ENCODE measurements at regions not wholly inside any gene's neighbourhood (a gene's known extent, or its start where the extent isn't known, plus 50 kb on each side); places are given as distances from the start of the nearest gene placed in this dataset.

GRCh38 chr2:136310797-136311603 is 193.1 kb upstream of the CXCR4 start:
- BruUV-seq (replicated peaks) = no TSS peak
- Mint-ChIP-seq H3K4me1 (ENCODE audit: low read depth, unreplicated experiment) (no peaks in the 10 kb centered on the region), H3K36me3 (ENCODE audit: insufficient read depth, unreplicated experiment) (no peaks in the 10 kb centered on the region), H3K27me3 (ENCODE audit: unreplicated experiment) (no peaks in the 10 kb centered on the region), H3K9me3 (ENCODE audit: low read depth, unreplicated experiment) (no peaks in the 10 kb centered on the region), H3K4me3 (ENCODE audit: low read depth, unreplicated experiment) (no peak overlapping the region), H3K27ac (ENCODE audit: unreplicated experiment) (no peak overlapping the region)
- intact Hi-C loops (cut with micrococcal nuclease; ENCODE audit: unreplicated experiment) = no loop called here
- TF ChIP-seq CTCF (IDR thresholded peaks at IDR 0.05; ENCODE audit: unreplicated experiment) = no peak
- CTCF ChIA-PET = no interaction called here
- no peak for DNase-seq

DNA sequence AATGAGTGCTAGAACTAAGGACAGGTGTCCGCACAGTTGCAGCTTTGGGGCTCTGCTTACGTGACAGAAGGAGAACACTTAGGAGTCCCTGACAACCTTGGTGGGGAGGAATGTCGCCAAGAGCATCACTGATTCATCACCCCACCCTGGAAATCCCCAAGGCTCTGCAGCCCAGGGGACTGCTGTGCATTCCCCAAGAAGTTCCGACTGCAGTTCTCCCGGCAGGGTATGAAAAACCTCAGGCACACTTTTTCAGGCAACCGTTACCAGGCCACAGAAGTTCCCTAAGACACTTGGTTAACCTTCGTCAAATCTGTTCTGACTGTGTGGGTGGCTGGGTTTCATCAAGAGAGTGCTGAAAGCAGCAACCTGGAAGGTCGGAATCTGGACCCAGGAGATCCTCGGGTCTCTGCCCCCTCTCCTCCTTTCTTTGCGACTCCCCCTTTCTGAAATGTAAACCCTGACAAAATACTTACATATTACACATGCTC is 192.1 kb upstream of the CXCR4 start:
- Mint-ChIP-seq H3K27ac (ENCODE audit: unreplicated experiment) (no peak overlapping the region), H3K9me3 (ENCODE audit: low read depth, unreplicated experiment) (no peaks in the 10 kb centered on the region), H3K4me1 (ENCODE audit: low read depth, unreplicated experiment) (no peaks in the 10 kb centered on the region), H3K27me3 (ENCODE audit: unreplicated experiment) (no peaks in the 10 kb centered on the region), H3K36me3 (ENCODE audit: insufficient read depth, unreplicated experiment) (no peaks in the 10 kb centered on the region), H3K4me3 (ENCODE audit: low read depth, unreplicated experiment) (no peak overlapping the region)
- TF ChIP-seq CTCF (IDR thresholded peaks at IDR 0.05; ENCODE audit: unreplicated experiment) = no peak
- CTCF ChIA-PET = no interaction called here
- intact Hi-C loops (cut with micrococcal nuclease; ENCODE audit: unreplicated experiment) = no loop called here
- no TSS peak for BruUV-seq (replicated peaks)
- DNase-seq = no peak

GRCh38 chr2:136308611-136309010 is 190.7 kb upstream of the CXCR4 start:
- Mint-ChIP-seq H3K4me1 (ENCODE audit: low read depth, unreplicated experiment) (no peaks in the 10 kb centered on the region), H3K36me3 (ENCODE audit: insufficient read depth, unreplicated experiment) (no peaks in the 10 kb centered on the region), H3K27ac (ENCODE audit: unreplicated experiment) (no peak overlapping the region), H3K4me3 (ENCODE audit: low read depth, unreplicated experiment) (no peak overlapping the region), H3K27me3 (ENCODE audit: unreplicated experiment) (peaks cover 3% of the 10 kb centered on the region), H3K9me3 (ENCODE audit: low read depth, unreplicated experiment) (no peaks in the 10 kb centered on the region)
- BruUV-seq (replicated peaks) = no TSS peak
- CTCF ChIA-PET = no interaction called here
- DNase-seq = no peak
- intact Hi-C loops (cut with micrococcal nuclease; ENCODE audit: unreplicated experiment) = no loop called here
- no peak for TF ChIP-seq CTCF (IDR thresholded peaks at IDR 0.05; ENCODE audit: unreplicated experiment)

DNA sequence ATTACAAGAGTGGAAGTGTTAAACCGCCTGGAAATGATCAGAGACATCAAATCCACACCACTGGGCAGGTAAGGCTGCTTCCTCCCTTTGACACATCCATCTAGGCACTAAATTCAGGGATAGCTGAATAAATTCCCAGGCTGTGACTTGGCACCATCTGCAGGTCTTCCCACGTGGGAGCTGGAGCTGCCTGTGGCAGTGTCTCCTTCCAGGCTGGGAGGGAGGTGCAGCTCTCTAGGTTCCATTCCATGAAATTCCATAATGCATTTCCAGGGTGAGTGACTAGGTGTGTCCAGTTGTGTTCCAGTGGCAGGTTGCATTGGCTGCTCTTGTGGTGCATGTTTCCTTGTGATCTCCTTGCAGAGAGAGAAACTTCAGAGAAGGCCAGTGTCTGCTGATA is 188.9 kb upstream of the CXCR4 start:
- H3K4me3 Mint-ChIP-seq (ENCODE audit: low read depth, unreplicated experiment) = no peak overlapping the region
- H3K4me1 Mint-ChIP-seq (ENCODE audit: low read depth, unreplicated experiment) = no peaks in the 10 kb centered on the region
- peaks cover 10% of the 10 kb centered on the region for H3K27me3 Mint-ChIP-seq (ENCODE audit: unreplicated experiment)
- no peaks in the 10 kb centered on the region for H3K36me3 Mint-ChIP-seq (ENCODE audit: insufficient read depth, unreplicated experiment)
- intact Hi-C loops (cut with micrococcal nuclease; ENCODE audit: unreplicated experiment) = no loop called here
- no TSS peak for BruUV-seq (replicated peaks)
- no peak overlapping the region for H3K27ac Mint-ChIP-seq (ENCODE audit: unreplicated experiment)
- no peaks in the 10 kb centered on the region for H3K9me3 Mint-ChIP-seq (ENCODE audit: low read depth, unreplicated experiment)
- CTCF ChIA-PET = no interaction called here
- no peak for TF ChIP-seq CTCF (IDR thresholded peaks at IDR 0.05; ENCODE audit: unreplicated experiment)
- no peak for DNase-seq
